GM12873 (cell line): ENCODE measurements at regions not wholly inside any gene's neighbourhood (a gene's known extent, or its start where the extent isn't known, plus 50 kb on each side); places are given as distances from the start of the nearest gene placed in this dataset.

Source experiments
- CTCF ChIP-seq: IDR thresholded peaks from 2 replicates; pipeline ENCODE4 v1.5.1; 2012; ENCODE audit warnings: low read depth, mild to moderate bottlenecking, moderate library complexity, low read length, control low read depth; ENCODE audit not compliant: insufficient read depth; ENCODE audit errors: missing control alignments

- TF ChIP-seq CTCF = no peak
These were observed 447.7 kb downstream of the RERGL start for GRCh38 chr12:17642340-17642650.

DNA sequence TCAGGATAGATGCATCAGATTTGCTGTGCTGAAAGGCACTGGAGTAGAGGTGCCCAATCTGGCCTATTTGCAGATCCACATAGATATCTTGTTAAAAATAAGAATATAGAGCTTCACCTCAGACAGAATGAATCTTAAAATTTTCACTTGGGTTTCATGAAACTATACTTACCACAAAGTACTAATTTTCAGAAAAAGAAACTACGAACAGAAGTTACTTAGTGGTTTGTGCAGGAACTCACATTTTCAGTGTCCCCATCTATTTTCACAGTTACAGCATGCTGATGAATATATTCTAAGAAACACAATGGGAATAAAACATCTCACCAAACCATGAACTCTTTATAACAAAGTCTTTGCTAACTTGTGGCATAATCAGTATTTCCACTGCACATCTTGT is 449.4 kb downstream of the RERGL start:
- no peak for TF ChIP-seq CTCF

GRCh38 chr12:17618831-17619230 is 471.2 kb downstream of the RERGL start:
- no peak for TF ChIP-seq CTCF

DNA sequence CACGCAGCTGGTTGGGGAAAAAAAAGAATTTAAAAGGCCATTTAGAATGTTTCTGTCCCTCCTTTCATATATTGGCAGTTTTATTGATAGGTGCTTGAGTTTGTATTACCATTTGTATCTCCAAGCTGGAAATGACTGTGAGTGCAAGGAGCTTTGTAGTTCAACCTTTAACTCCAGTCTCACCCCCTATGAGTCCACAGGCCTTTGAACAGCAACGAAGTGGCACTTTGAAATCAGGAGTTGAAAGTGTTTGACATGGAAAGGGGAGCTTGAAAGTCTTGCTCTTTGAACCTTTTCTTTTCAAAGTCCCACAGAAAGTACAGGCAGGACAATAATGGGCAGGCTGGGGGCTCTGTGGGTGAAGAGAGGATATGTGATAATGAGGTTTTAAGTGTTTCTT is 480.3 kb downstream of the RERGL start:
- TF ChIP-seq CTCF = no peak

- TF ChIP-seq CTCF = no peak
These were observed 480.8 kb downstream of the RERGL start for GRCh38 chr12:17609153-17609552.

DNA sequence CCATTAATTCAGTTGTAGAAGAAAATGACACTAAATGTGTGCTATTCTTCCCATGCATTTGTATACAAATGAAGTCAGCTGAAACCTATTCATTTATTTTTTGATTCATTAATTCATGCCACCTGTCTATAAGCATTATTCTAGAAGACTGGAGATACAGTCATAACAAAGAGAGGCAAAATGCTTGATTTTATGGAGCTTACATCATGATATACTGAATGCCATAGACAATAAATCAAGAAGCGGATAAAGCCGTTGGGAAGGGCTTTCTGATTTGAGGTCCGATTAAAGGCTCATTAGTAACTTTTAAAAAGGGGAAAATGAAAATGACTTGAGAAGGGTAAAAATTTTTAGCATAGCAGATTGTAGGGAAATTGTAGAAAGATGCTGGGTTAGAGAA is 494.9 kb downstream of the RERGL start:
- no peak for TF ChIP-seq CTCF

GRCh38 chr12:17593715-17594406 is 496.1 kb downstream of the RERGL start:
- TF ChIP-seq CTCF = no peak
